ENCODE measurements at regions not wholly inside any gene's neighbourhood (a gene's known extent, or its start where the extent isn't known, plus 50 kb on each side); places are given as distances from the start of the nearest gene placed in this dataset.

DNA sequence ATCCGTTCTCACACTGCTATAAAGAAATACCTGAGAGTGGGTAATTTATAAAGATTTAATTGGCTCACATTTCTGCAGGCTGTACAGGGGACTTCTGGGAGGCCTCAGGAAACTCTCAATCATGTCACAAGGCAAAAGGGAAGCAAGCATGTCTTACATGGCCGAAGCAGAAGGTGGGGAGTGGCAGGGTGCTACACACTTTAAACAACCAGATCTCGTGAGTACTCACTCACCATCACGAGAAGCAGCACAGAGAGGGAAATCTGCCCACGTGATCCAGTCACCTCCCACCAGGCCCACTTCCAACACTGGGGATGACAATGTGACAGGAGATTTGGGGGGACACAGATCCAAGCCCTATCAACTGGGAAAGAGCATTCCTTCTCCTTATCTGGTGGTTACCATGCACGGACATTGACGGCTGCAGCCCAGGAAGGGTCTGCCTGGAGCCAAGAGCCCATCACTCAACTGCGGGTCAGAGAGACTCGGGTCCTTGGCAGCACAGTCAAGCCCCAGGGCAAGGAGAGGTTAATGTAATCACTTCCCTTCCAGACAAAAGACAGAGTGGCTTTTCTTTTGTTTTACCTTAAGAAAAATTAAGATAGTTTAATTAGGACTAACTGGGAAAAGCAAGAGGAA is 112.3 kb upstream of the CST7 start:
- no peak for TF ChIP-seq CTCF (IDR thresholded peaks at IDR 0.05)
- no peak for TF ChIP-seq POLR2A (IDR thresholded peaks at IDR 0.05)
- TF ChIP-seq EP300 (IDR thresholded peaks at IDR 0.05; ENCODE audit: low read depth): no peak

Measured in transverse colon (tissue), 3 donors.